IPS-NIHi7 (cell line): ENCODE measurements at regions not wholly inside any gene's neighbourhood (a gene's known extent, or its start where the extent isn't known, plus 50 kb on each side); places are given as distances from the start of the nearest gene placed in this dataset.

Experiments
- DNase-seq: peaks from one replicate; pipeline ENCODE4 v3.0.0; 2012; ENCODE audit warnings: mixed read lengths; ENCODE audit errors: extremely low spot score

GRCh38 chr15:77737238-77738037 lies 104.7 kb upstream of the LINGO1 start:
- no peak for DNase-seq

- DNase-seq: no peak
Observed at GRCh38 chr15:77734306-77734705, 101.6 kb upstream of the LINGO1 start.

- DNase-seq: no peak
Observed at GRCh38 chr15:77733579-77734300, 101.0 kb upstream of the LINGO1 start.

GRCh38 chr15:77732514-77733335 lies 100.0 kb upstream of the LINGO1 start:
- DNase-seq: no peak

GRCh38 chr15:77731945-77732344 lies 99.2 kb upstream of the LINGO1 start:
- DNase-seq: no peak

- no peak for DNase-seq
Observed at GRCh38 chr15:77731067-77731466, 98.4 kb upstream of the LINGO1 start.

GRCh38 chr15:77727635-77728304 lies 95.1 kb upstream of the LINGO1 start:
- no peak for DNase-seq

GRCh38 chr15:77724715-77725114 lies 92.0 kb upstream of the LINGO1 start:
- no peak for DNase-seq

GRCh38 chr15:77723756-77724155 lies 91.0 kb upstream of the LINGO1 start:
- no peak for DNase-seq

- no peak for DNase-seq
Observed at GRCh38 chr15:77722759-77723460, 90.2 kb upstream of the LINGO1 start.

GRCh38 chr15:77721963-77722362 lies 89.3 kb upstream of the LINGO1 start:
- DNase-seq: no peak

GRCh38 chr15:77720655-77721054 lies 87.9 kb upstream of the LINGO1 start:
- no peak for DNase-seq

- DNase-seq: no peak
Observed at GRCh38 chr15:77720173-77720572, 87.5 kb upstream of the LINGO1 start.

- no peak for DNase-seq
Observed at GRCh38 chr15:77719450-77719849, 86.7 kb upstream of the LINGO1 start.

GRCh38 chr15:77717333-77717990 lies 84.8 kb upstream of the LINGO1 start:
- DNase-seq: no peak

GRCh38 chr15:77716632-77717332 lies 84.1 kb upstream of the LINGO1 start:
- DNase-seq: no peak

- no peak for DNase-seq
Observed at GRCh38 chr15:77715860-77716259, 83.1 kb upstream of the LINGO1 start.

- no peak for DNase-seq
Observed at GRCh38 chr15:77715051-77715450, 82.3 kb upstream of the LINGO1 start.

GRCh38 chr15:77714555-77714954 lies 81.8 kb upstream of the LINGO1 start:
- no peak for DNase-seq

- DNase-seq: no peak
Observed at GRCh38 chr15:77714023-77714422, 81.3 kb upstream of the LINGO1 start.
